GM12892 (cell line): ENCODE measurements at regions not wholly inside any gene's neighbourhood (a gene's known extent, or its start where the extent isn't known, plus 50 kb on each side); places are given as distances from the start of the nearest gene placed in this dataset.

Source experiments
- POLR2A ChIP-seq: IDR thresholded peaks from 2 replicates; pipeline ENCODE4 v1.6.1; 2011; ENCODE audit warnings: low read depth, low read length, control low read depth
- TAF1 ChIP-seq: IDR thresholded peaks from 2 replicates; pipeline ENCODE4 v1.6.1; 2011; ENCODE audit warnings: low read depth, mild to moderate bottlenecking, control low read depth, low read length, borderline replicate concordance

- no peak for TF ChIP-seq POLR2A
- TF ChIP-seq TAF1: 0 out of 2 replicates have a peak, but pooled peaks have one; percentile 8
These were observed 115.3 kb upstream of the NDUFV2 start for GRCh38 chr18:8987241-8987640.
